ENCODE measurements at regions not wholly inside any gene's neighbourhood (a gene's known extent, or its start where the extent isn't known, plus 50 kb on each side); places are given as distances from the start of the nearest gene placed in this dataset.
"Not testable (repeated sequence)": the region's sequence is repeated elsewhere in the genome, so short reads cannot be mapped to it uniquely, and the experiment has no call there.

DNA sequence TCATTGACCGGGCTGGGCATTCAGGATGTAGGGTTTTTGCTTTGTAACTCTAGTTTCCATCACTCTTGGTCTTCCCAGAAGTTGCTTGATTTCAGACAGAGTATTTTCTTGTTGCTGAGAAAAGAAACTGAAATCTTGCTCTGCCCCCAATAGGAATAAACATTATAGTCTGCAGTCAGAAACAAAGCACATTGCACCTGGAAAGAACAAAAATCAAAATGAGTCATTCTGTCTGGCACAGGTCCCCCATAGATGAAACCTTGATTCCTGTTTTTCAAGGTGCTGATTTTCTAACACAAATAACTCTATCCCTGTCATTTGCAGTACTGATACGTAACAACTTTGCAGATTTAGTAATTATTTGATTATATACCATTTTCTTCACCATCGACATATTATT, 232.1 kb downstream of the FBXO4 start:
- Histone ChIP-seq H3K4me1 (ENCODE audit: control insufficient read depth, insufficient read depth, low read length) (no peaks in the 10 kb centered on the region), H3K4me3 (ENCODE audit: low read depth, low read length) (no peak overlapping the region), H3K27me3 (ENCODE audit: control insufficient read depth, insufficient read depth, low read length) (no peaks in the 10 kb centered on the region), H3K27ac (ENCODE audit: low read depth, low read length) (no peak overlapping the region), H3K36me3 (ENCODE audit: control insufficient read depth, insufficient read depth, low read length) (no peaks in the 10 kb centered on the region), H3K9ac (ENCODE audit: low read length) (no peak overlapping the region), H3K9me3 (ENCODE audit: control insufficient read depth, insufficient read depth, low read depth, low read length) (no peaks in the 10 kb centered on the region)

GRCh38 chr5:42163083-42163482, 238.0 kb downstream of the FBXO4 start:
- Histone ChIP-seq H3K36me3 (ENCODE audit: control insufficient read depth, insufficient read depth, low read length) (no peaks in the 10 kb centered on the region), H3K4me1 (ENCODE audit: control insufficient read depth, insufficient read depth, low read length) (peaks cover under 1% of the 10 kb centered on the region; the same call in 1 of the 2 replicates), H3K27ac (ENCODE audit: low read depth, low read length) (no peak overlapping the region), H3K27me3 (ENCODE audit: control insufficient read depth, insufficient read depth, low read length) (no peaks in the 10 kb centered on the region), H3K4me3 (ENCODE audit: low read depth, low read length) (no peak overlapping the region), H3K9me3 (ENCODE audit: control insufficient read depth, insufficient read depth, low read depth, low read length) (no peaks in the 10 kb centered on the region), H3K9ac (ENCODE audit: low read length) (no peak overlapping the region)

GRCh38 chr5:42168091-42168670, 243.1 kb downstream of the FBXO4 start:
- no peaks in the 10 kb centered on the region for H3K9me3 ChIP-seq (ENCODE audit: control insufficient read depth, insufficient read depth, low read depth, low read length)
- H3K27me3 ChIP-seq (ENCODE audit: control insufficient read depth, insufficient read depth, low read length) = no peaks in the 10 kb centered on the region
- H3K36me3 ChIP-seq (ENCODE audit: control insufficient read depth, insufficient read depth, low read length) = no peaks in the 10 kb centered on the region
- H3K4me3 ChIP-seq (ENCODE audit: low read depth, low read length) = no peak overlapping the region
- no peak overlapping the region for H3K9ac ChIP-seq (ENCODE audit: low read length)
- peaks cover 4% of the 10 kb centered on the region; the same call in 1 of the 2 replicates for H3K4me1 ChIP-seq (ENCODE audit: control insufficient read depth, insufficient read depth, low read length)
- no peak overlapping the region for H3K27ac ChIP-seq (ENCODE audit: low read depth, low read length)

DNA sequence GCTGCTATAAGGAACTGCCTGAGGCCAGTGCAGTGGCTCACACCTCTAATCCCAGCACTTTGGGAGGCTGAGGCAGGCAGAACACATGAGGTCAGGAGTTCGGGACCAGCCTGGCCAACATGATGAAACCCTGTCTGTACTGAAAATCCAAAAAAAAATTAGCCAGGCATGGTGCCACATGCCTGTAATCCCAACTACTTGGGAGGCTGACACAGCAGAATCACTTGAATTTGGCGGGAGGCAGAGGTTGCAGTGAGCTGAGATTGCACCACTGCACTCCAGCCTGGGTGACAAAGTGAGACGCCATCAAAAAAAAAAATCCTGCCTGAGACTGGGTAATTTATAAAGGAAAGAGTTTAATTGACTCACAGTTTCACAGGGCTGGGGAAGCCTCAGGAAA, 247.1 kb upstream of the GHR start:
- H3K9me3 ChIP-seq (ENCODE audit: control insufficient read depth, insufficient read depth, low read depth, low read length) = peaks cover 19% of the 10 kb centered on the region
- H3K27me3 ChIP-seq (ENCODE audit: control insufficient read depth, insufficient read depth, low read length); H3K36me3 ChIP-seq (ENCODE audit: control insufficient read depth, insufficient read depth, low read length); H3K4me3 ChIP-seq (ENCODE audit: low read depth, low read length); H3K4me1 ChIP-seq (ENCODE audit: control insufficient read depth, insufficient read depth, low read length); H3K27ac ChIP-seq (ENCODE audit: low read depth, low read length); H3K9ac ChIP-seq (ENCODE audit: low read length): not testable (repeated sequence)

- H3K4me1 ChIP-seq (ENCODE audit: control insufficient read depth, insufficient read depth, low read length); H3K36me3 ChIP-seq (ENCODE audit: control insufficient read depth, insufficient read depth, low read length); H3K9ac ChIP-seq (ENCODE audit: low read length); H3K4me3 ChIP-seq (ENCODE audit: low read depth, low read length); H3K27ac ChIP-seq (ENCODE audit: low read depth, low read length); H3K27me3 ChIP-seq (ENCODE audit: control insufficient read depth, insufficient read depth, low read length): not testable (repeated sequence)
- peaks cover 19% of the 10 kb centered on the region for H3K9me3 ChIP-seq (ENCODE audit: control insufficient read depth, insufficient read depth, low read depth, low read length)
Observed at GRCh38 chr5:42179843-42180242, 243.4 kb upstream of the GHR start.

DNA sequence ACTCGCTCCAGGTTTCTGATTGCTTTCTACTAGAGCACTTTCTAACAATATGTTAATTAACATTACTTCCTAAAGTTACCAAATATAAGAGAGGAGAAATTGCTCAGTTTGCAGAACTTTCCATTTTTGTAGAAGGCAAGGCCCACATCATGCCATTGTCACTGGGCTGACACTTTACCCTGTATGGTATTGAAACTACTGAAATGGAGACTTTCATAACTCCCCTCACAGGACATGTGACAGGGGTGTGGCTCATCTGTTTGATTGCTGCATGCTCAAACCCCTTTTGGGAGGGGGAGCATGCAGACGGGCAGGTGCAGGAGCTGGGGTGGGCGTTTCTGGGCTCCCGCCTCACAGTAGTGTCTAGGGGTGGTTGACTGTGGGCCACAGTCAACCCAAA, 206.3 kb upstream of the GHR start:
- H3K4me3 ChIP-seq (ENCODE audit: low read depth, low read length) = no peak overlapping the region
- H3K4me1 ChIP-seq (ENCODE audit: control insufficient read depth, insufficient read depth, low read length) = no peaks in the 10 kb centered on the region
- H3K36me3 ChIP-seq (ENCODE audit: control insufficient read depth, insufficient read depth, low read length) = no peaks in the 10 kb centered on the region
- H3K9me3 ChIP-seq (ENCODE audit: control insufficient read depth, insufficient read depth, low read depth, low read length) = no peaks in the 10 kb centered on the region
- no peaks in the 10 kb centered on the region for H3K27me3 ChIP-seq (ENCODE audit: control insufficient read depth, insufficient read depth, low read length)
- no peak overlapping the region for H3K9ac ChIP-seq (ENCODE audit: low read length)
- no peak overlapping the region for H3K27ac ChIP-seq (ENCODE audit: low read depth, low read length)

GRCh38 chr5:42217791-42218190, 205.4 kb upstream of the GHR start:
- Histone ChIP-seq H3K27ac (ENCODE audit: low read depth, low read length) (no peak overlapping the region), H3K4me3 (ENCODE audit: low read depth, low read length) (no peak overlapping the region), H3K4me1 (ENCODE audit: control insufficient read depth, insufficient read depth, low read length) (no peaks in the 10 kb centered on the region), H3K27me3 (ENCODE audit: control insufficient read depth, insufficient read depth, low read length) (no peaks in the 10 kb centered on the region), H3K9ac (ENCODE audit: low read length) (no peak overlapping the region), H3K9me3 (ENCODE audit: control insufficient read depth, insufficient read depth, low read depth, low read length) (no peaks in the 10 kb centered on the region), H3K36me3 (ENCODE audit: control insufficient read depth, insufficient read depth, low read length) (no peaks in the 10 kb centered on the region)

DNA sequence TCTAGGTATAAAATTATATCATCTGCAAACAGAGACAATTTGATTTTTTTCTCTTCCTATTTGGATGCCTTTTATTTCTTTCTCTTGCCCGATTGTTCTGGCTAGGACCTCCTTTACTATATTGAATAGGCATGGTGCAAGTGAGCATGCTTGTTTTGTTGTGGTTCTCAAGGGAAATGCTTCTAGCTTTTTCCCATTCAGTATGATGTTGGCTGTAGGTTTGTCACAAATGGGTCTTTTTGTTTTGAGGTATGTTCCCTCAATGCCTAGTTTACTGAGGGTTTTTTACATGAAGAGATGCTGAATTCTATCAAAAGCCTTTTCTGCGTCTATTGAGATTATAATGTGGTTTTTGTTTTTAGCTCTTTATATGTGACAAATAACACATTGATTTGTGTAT, 198.2 kb upstream of the GHR start:
- no peaks in the 10 kb centered on the region for H3K9me3 ChIP-seq (ENCODE audit: control insufficient read depth, insufficient read depth, low read depth, low read length)
- no peaks in the 10 kb centered on the region for H3K36me3 ChIP-seq (ENCODE audit: control insufficient read depth, insufficient read depth, low read length)
- H3K4me1 ChIP-seq (ENCODE audit: control insufficient read depth, insufficient read depth, low read length) = no peaks in the 10 kb centered on the region; the same call in 1 of the 2 replicates

GRCh38 chr5:42228279-42228678, 195.0 kb upstream of the GHR start:
- Histone ChIP-seq H3K36me3 (ENCODE audit: control insufficient read depth, insufficient read depth, low read length) (no peaks in the 10 kb centered on the region), H3K27me3 (ENCODE audit: control insufficient read depth, insufficient read depth, low read length) (no peaks in the 10 kb centered on the region), H3K9ac (ENCODE audit: low read length) (no peak overlapping the region), H3K27ac (ENCODE audit: low read depth, low read length) (no peak overlapping the region), H3K9me3 (ENCODE audit: control insufficient read depth, insufficient read depth, low read depth, low read length) (0 out of 2 replicates have a peak, but pooled peaks cover 3% of the 10 kb centered on the region), H3K4me1 (ENCODE audit: control insufficient read depth, insufficient read depth, low read length) (no peaks in the 10 kb centered on the region; the same call in 1 of the 2 replicates), H3K4me3 (ENCODE audit: low read depth, low read length) (no peak overlapping the region)

More for the DNA sequence above, 198.2 kb upstream of the GHR start:
- no peak overlapping the region for H3K9ac ChIP-seq (ENCODE audit: low read length)
- no peak overlapping the region for H3K4me3 ChIP-seq (ENCODE audit: low read depth, low read length)
- H3K27ac ChIP-seq (ENCODE audit: low read depth, low read length) = no peak overlapping the region
- H3K27me3 ChIP-seq (ENCODE audit: control insufficient read depth, insufficient read depth, low read length) = no peaks in the 10 kb centered on the region

DNA sequence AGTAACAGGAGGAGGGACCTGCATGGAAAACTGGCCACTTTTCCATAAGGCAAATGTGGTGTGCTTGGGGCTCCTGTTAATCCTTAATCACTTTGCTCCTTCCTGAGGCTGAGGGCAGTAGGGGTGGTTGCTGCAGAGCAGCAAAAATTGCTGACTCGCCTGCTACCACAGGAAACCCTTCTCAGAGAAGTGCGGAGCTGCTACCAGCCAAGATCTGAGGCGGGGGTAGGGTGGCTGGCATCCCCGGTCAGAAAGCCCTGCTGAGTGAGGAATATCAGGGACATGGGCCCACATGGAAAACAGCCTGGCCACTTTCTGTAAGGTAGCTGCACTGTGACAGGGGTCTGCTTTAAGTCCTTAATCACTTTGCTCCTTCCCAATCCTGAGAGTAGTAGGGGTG, 192.4 kb upstream of the GHR start:
- H3K4me1 ChIP-seq (ENCODE audit: control insufficient read depth, insufficient read depth, low read length) = no peaks in the 10 kb centered on the region
- no peaks in the 10 kb centered on the region for H3K27me3 ChIP-seq (ENCODE audit: control insufficient read depth, insufficient read depth, low read length)
- no peak overlapping the region for H3K4me3 ChIP-seq (ENCODE audit: low read depth, low read length)
- 0 out of 2 replicates have a peak, but pooled peaks cover 3% of the 10 kb centered on the region for H3K9me3 ChIP-seq (ENCODE audit: control insufficient read depth, insufficient read depth, low read depth, low read length)
- H3K27ac ChIP-seq (ENCODE audit: low read depth, low read length) = no peak overlapping the region
- no peaks in the 10 kb centered on the region for H3K36me3 ChIP-seq (ENCODE audit: control insufficient read depth, insufficient read depth, low read length)
- H3K9ac ChIP-seq (ENCODE audit: low read length) = no peak overlapping the region

DNA sequence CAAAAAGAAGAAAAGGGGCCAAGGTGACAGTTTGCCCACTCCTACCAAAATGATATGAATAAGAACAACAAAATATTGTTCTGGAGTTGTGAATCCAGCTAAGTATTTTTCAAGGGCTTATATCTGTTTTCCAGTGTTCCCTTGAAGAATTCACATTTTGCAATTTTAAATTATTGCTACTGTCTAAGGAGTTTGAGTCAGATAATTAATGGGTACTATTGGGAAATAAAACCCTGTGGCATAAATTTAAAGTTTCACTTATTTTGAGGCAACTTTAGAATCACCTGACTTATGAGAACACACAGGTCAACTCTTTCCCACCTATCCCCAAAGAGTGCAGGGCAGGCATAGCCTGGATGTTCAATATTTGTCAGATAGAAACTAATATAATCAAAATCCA, 188.0 kb upstream of the GHR start:
- no peaks in the 10 kb centered on the region for H3K27me3 ChIP-seq (ENCODE audit: control insufficient read depth, insufficient read depth, low read length)
- H3K27ac ChIP-seq (ENCODE audit: low read depth, low read length) = no peak overlapping the region
- 0 out of 2 replicates have a peak, but pooled peaks cover 3% of the 10 kb centered on the region for H3K9me3 ChIP-seq (ENCODE audit: control insufficient read depth, insufficient read depth, low read depth, low read length)
- H3K4me3 ChIP-seq (ENCODE audit: low read depth, low read length) = no peak overlapping the region
- no peak overlapping the region for H3K9ac ChIP-seq (ENCODE audit: low read length)
- no peaks in the 10 kb centered on the region for H3K36me3 ChIP-seq (ENCODE audit: control insufficient read depth, insufficient read depth, low read length)
- H3K4me1 ChIP-seq (ENCODE audit: control insufficient read depth, insufficient read depth, low read length) = no peaks in the 10 kb centered on the region

DNA sequence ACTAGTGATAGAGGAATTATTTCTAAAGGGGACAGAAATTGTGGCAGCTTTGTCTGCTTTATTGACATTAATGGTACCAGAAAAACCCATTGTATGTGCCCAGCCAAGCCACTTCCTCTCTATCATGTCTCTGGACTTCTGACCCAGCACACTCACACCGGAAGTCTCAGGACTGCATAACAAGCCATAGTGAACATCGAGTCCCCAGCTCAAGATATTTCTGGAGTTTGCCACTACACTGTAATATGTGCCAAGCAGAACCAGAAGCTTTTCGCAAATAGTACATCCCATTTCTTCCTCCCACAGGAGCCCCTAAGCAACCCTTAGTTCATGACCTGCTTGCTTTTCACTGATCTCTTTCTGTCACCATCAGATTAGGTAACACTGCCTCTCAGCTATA, 187.4 kb upstream of the GHR start:
- no peak overlapping the region for H3K4me3 ChIP-seq (ENCODE audit: low read depth, low read length)
- H3K9me3 ChIP-seq (ENCODE audit: control insufficient read depth, insufficient read depth, low read depth, low read length) = no peaks in the 10 kb centered on the region
- H3K36me3 ChIP-seq (ENCODE audit: control insufficient read depth, insufficient read depth, low read length) = no peaks in the 10 kb centered on the region
- H3K9ac ChIP-seq (ENCODE audit: low read length) = no peak overlapping the region
- no peaks in the 10 kb centered on the region for H3K4me1 ChIP-seq (ENCODE audit: control insufficient read depth, insufficient read depth, low read length)
- H3K27ac ChIP-seq (ENCODE audit: low read depth, low read length) = no peak overlapping the region
- no peaks in the 10 kb centered on the region for H3K27me3 ChIP-seq (ENCODE audit: control insufficient read depth, insufficient read depth, low read length)
